ENCODE measurements at regions not wholly inside any gene's neighbourhood (a gene's known extent, or its start where the extent isn't known, plus 50 kb on each side); places are given as distances from the start of the nearest gene placed in this dataset.

DNA sequence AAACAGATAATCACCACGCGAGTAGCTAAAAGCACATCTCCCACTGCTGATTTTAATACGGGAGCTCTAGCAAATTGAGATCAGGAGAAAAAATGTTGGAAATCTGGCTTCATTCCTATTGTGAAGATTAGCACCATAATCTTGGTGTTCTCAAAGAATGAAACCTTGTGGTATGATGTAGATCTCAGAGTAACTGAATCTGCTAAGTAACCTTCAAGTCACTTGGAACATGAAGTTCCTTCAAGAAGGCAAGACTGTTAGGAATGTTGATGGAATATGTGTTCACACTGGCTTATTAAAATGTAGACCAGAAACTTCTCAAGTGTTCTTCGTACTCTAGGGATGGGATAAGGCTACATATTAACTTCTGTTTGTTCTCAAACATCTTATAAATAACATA is 117.4 kb upstream of the CHRM3 start:
- TF ChIP-seq, protein P1, sequence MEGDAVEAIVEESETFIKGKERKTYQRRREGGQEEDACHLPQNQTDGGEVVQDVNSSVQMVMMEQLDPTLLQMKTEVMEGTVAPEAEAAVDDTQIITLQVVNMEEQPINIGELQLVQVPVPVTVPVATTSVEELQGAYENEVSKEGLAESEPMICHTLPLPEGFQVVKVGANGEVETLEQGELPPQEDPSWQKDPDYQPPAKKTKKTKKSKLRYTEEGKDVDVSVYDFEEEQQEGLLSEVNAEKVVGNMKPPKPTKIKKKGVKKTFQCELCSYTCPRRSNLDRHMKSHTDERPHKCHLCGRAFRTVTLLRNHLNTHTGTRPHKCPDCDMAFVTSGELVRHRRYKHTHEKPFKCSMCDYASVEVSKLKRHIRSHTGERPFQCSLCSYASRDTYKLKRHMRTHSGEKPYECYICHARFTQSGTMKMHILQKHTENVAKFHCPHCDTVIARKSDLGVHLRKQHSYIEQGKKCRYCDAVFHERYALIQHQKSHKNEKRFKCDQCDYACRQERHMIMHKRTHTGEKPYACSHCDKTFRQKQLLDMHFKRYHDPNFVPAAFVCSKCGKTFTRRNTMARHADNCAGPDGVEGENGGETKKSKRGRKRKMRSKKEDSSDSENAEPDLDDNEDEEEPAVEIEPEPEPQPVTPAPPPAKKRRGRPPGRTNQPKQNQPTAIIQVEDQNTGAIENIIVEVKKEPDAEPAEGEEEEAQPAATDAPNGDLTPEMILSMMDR (IDR thresholded peaks at IDR 0.05; ENCODE audit: insufficient read depth, low read depth, low read length): no peak
- TF ChIP-seq EZH2 (IDR thresholded peaks at IDR 0.05; ENCODE audit: insufficient read depth, low read length): no peak

Measured in astrocyte (in vitro differentiated cells and primary cell).